NCI-H2081 (cell line): ENCODE measurements at regions not wholly inside any gene's neighbourhood (a gene's known extent, or its start where the extent isn't known, plus 50 kb on each side); places are given as distances from the start of the nearest gene placed in this dataset.
"Not testable (repeated sequence)": the region's sequence is repeated elsewhere in the genome, so short reads cannot be mapped to it uniquely, and the experiment has no call there.

ENCODE experiments used
- DNase-seq, 2 experiments: peaks; one replicate each; lab custom pipeline; 2025; lab: John Stamatoyannopoulos, UW

- no peak for DNase-seq
Measured at GRCh38 chr2:238722883-238723282, 125.0 kb upstream of the TWIST2 start.

- not testable (repeated sequence) for DNase-seq
Measured at GRCh38 chr2:238723740-238724320, 124.1 kb upstream of the TWIST2 start.

- DNase-seq: no peak
Measured at GRCh38 chr2:238724728-238725127, 123.2 kb upstream of the TWIST2 start.

DNA sequence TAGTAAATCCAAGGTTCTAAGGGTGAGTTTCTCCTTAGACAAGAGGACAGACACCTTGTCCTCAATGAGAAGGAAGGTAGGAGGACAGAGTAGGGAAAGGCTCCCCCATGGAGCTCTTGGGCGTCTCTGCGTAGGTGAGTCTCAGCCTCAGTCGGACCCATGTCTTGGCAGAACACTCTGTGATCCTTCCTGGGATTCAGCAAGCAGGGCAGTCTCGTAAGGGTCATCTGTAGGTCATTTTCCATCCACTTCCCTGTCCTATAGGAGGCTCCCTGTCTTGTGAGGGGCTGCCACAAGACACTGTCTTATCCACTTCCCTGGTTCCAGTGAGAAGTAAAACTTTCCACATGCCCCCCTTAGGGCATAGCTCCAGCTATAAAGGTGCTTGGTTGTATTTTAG is 122.6 kb upstream of the TWIST2 start:
- DNase-seq: no peak

DNA sequence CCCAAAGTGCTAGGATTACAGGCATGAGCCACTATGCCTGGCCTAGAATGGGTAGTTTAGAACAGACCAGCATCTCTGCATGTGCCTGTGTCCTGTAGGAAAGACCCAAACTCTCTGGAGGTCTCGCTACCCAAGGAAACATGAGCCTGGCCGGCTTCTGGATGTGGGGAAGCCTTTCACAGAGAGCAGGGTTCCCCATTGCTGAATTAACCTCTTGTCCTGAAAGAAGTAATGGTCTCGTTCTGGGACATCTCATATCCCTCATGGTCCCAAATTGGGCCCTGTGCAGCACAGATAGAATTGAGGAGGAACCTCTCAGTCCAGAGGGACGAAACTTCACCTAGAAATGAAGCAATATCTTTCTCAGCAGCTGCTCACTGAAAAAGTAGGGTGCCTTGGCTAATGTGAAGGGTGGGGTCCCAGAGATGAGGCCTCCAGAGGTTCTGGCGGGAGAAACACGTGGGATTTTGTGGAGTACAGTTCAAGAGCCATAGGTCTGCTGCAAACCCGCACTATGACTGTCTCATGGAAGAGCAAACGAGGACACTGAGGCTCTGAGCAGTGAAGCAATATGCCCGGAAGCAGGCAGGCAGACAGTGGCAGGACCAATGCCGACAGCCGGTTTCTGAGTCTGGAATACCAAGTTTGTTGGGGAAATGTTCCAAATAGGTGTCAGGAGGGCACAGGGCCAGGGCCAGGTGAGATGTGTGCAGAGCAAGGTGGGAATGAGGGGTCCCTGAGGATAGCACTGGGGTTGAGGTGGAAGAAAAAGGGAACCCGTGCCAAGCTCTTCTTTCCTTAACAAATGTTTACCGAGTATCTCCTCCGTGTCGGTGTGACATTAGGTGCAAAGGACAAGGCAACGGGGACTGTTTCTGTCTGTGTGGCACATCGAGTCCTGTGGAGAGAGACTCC is 121.0 kb upstream of the TWIST2 start:
- DNase-seq: no peak

GRCh38 chr2:238727585-238728329 is 120.1 kb upstream of the TWIST2 start:
- DNase-seq: no peak

- no peak for DNase-seq
Measured at GRCh38 chr2:238728330-238729260, 119.3 kb upstream of the TWIST2 start.

DNA sequence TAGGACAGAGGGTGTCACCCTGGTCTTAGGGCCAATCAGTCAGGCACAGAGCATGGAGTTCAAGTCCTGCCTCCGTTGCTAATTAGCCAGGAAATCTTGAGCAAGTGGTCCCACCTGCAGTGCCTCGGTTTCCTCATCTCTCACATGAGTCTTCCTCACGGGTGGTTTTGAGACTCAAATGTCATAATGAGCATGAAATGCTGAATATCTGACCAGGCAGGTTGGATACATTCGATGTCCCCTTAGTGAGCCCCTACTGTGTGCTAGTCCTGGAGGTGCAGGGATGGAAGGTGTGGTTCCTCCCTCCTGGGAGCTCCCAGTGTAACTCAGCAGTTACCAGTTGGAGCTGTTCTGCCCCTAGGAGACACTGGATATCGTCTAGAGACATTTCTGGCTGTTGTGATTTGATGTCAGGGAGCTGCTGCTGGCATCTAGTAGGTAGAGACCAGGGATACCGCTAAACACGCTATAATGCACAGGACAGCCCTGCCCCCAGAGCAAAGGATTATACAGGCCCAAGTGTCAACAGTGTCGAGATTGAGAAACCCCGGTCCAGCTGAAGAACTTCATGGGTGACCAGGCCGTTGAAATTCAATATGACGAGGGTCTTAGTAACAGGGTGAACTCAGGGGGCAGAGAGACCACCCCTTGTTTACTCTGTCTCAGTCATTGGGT is 118.5 kb upstream of the TWIST2 start:
- no peak for DNase-seq

DNA sequence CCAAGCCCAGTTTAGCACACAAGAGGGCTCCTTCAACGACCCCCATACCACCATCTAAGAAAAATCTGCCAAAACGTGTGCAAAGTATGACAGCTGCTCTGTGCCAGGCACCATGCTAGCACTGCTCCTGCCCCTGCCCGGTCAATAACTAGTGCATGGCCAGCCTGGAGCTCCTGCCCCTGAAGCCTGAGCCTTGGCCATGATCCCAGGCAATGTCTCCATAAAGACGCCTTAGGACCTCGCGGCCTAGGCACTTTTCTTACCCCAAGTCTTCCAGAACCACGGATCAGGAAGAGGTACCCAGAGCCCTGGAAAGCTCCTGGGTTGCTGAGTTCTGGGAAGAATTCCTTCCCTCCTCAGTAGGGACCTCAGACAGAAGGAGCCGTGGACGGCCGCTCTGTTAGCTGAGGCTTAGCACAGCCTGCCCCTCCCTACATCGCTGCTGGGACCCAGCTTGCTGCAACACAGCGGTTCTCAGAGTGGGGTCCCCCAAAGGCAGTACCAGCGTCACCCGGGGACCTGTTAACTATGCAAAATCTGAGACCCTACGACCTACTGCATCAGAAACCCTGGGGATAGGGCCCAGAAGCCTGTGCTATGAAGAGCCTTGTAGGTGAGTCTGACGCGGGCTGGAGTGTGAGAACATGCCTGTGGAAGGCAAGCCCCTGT is 117.8 kb upstream of the TWIST2 start:
- DNase-seq: no peak

DNA sequence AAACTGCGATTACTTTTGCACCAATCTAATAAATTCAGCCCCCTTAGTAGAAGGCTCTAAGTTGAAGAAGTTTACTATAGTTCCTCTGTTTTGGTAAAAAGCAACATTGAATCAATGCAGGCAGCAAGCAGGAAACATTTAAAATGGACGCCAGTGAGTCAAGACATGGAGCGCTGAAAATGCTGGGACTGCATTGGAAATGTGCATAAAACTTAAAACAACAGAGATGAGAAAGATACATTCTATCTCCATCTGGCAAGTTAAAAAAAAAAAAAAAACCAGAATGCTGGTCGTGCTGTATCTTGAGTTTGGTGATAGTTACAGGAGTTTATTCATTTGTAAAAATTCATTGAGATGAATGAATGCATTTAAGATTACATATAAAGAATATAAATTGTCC is 117.0 kb upstream of the TWIST2 start:
- DNase-seq: no peak

DNA sequence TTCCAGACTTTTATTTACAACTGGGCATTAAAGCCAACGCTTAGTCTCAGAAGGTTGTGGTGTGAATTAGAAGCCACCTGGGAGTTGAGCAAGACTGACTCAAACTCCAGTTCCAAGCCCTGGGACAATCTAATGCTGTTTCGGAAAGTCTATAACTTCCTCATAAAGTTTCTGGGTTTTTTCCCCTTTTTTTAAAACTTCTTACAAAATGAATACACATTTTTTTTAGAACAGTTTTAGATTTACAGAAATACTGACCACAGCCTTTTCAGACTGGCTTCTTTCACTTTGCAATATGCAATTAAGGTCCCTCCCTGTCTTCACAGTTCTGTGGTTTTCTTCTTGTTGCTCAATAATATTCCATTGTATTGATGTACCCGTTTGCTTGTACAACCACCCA is 115.9 kb upstream of the TWIST2 start:
- DNase-seq: no peak

- DNase-seq: no peak
Measured at GRCh38 chr2:238738917-238739316, 109.0 kb upstream of the TWIST2 start.

GRCh38 chr2:238739668-238740067 is 108.2 kb upstream of the TWIST2 start:
- DNase-seq: no peak

DNA sequence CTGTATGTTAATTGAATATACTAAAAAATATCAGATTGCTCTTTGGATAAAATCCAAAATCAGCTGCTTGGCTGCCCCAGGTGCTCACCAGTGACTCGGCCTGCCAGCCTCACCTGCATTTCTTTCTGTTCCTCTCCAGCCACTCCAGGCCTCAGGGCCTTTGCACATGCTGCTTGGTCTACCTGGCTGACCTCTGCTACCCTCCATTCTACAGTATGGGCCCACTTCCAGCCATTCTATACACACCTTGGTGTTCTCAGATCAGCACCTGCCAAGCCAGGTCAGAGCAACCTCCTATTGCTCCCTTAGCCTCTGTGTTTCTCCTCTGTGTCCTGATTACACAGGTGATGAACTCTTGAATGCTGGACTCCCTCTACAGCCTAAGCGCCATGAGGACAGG is 106.6 kb upstream of the TWIST2 start:
- no peak for DNase-seq

DNA sequence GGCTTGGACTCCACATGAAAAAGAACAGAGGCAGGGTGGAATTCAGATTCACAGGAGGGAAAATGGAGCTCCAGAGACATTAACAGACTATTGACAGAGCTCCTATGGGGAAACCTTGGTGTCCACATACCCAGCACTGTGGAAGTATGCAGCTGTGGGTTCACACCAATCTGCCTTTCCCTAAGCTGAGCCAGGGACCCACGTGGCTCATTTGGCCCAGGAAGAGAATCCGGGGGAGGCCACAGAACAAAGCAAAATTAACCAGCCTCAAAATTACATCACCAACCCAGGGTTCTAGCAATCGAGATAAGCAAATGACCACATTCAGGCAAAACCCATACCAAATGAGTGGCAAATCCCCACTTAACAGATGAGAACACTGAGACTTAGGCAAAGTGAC is 105.8 kb upstream of the TWIST2 start:
- no peak for DNase-seq

DNA sequence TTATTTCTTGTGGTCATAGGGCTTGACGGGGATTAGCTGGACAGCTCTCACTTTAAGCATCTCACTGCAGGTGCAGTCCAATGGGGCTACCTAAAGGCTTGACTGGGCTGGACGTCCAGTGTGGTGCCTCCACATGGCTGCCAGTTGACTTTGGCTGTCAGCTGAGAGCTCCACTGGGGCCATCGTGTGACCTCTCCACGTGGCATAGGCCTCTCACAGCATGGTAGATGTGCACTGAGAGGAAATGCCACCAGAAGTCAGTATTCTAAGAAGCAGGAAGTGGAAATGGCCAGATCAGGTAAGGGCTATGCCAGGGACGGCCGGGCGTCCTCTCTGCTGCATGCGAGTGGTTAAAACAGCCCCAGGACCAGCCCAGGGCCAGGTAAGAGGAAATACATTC is 105.2 kb upstream of the TWIST2 start:
- DNase-seq: no peak

DNA sequence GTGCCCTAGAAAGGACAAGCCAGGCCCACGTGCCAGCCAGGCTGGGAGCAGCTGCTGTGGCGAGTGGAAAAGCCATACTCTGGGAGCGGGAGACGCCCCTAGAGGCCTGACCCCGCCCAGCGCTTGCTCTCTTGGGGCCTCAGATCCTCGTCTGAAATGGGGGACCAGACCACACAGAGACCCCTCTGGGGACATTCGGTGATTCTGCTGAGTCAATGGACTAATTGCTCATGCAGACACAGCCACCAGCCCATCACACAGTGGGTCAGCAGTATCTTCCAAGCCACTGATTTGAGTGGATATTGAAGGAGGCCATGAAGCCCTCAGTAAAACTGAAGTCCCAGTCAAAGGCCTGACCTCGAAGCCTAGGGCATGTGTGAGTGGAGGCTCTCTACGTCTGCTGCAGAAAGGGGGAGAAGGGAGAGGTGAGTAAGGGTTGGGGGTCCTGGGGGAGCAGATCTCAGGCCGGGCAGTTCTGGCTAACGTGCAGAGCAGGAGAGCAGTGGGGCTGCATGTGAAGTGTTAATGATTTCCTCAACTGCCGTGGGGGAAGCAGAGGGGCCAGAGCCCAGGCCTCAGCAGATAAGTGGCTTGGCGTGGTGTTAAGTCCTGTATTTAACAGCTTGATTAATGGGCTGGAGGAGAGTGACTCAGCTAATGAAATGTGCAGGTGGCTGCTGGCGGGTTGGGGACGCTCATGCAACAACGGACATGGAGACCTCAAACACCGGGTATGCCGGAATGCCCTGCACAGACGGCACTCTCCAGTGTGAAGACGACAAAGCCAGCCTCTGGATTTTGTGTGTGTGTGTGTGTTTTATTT is 104.4 kb upstream of the TWIST2 start:
- no peak for DNase-seq

DNA sequence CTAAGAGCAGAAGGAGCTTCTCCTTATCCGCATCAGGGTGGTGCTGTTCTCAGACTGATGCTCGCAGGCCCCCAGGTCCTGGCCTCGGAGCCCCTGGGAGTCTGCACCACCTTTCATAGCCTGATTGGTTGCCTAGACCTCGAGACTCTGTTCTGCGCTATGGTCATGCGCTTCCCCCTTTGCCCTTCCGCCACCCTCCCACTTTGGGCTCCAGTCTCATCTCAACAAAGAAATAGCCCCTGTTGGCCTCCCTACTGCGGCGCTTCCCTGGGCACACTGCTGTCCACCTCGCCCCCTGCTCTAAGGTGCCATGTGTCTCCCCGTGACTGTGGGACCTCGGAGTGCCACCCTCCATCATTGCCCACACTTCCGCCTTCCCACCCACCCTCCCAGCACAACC is 102.9 kb upstream of the TWIST2 start:
- no peak for DNase-seq

GRCh38 chr2:238745997-238746396 is 101.9 kb upstream of the TWIST2 start:
- DNase-seq: no peak

GRCh38 chr2:238747114-238747513 is 100.8 kb upstream of the TWIST2 start:
- no peak for DNase-seq
